H9 (cell line): ENCODE measurements at regions not wholly inside any gene's neighbourhood (a gene's known extent, or its start where the extent isn't known, plus 50 kb on each side); places are given as distances from the start of the nearest gene placed in this dataset.

Source experiments
- DNase-seq: peaks from one replicate; pipeline ENCODE4 v3.0.0-alpha.2; 2017
- H2AFZ ChIP-seq: one replicate; pipeline ENCODE4 v1.6.1; 2013; ENCODE audit warnings: mild to moderate bottlenecking, low read length, control low read depth, moderate library complexity
- H2AK5ac ChIP-seq: 2 replicates; pipeline ENCODE4 v1.6.1; 2013; ENCODE audit warnings: low read length, control low read depth, mixed read lengths; ENCODE audit not compliant: insufficient read length
- H2BK120ac ChIP-seq: one replicate; pipeline ENCODE4 v1.6.1; 2013; ENCODE audit warnings: low read depth, mild to moderate bottlenecking, low read length, control low read depth, inconsistent platforms; ENCODE audit not compliant: poor library complexity, severe bottlenecking
- H2BK12ac ChIP-seq: 2 replicates; pipeline ENCODE4 v1.6.1; 2013; ENCODE audit warnings: low read length, control low read depth, mixed read lengths, low read depth; ENCODE audit not compliant: insufficient read length
- H2BK15ac ChIP-seq: 2 replicates; pipeline ENCODE4 v1.6.1; 2013; ENCODE audit warnings: low read depth, low read length, control low read depth
- H2BK20ac ChIP-seq: one replicate; pipeline ENCODE4 v1.6.1; 2013; ENCODE audit warnings: low read depth, mild to moderate bottlenecking, low read length, control low read depth, inconsistent platforms; ENCODE audit not compliant: poor library complexity, severe bottlenecking
- H2BK5ac ChIP-seq: 2 replicates; pipeline ENCODE4 v1.6.1; 2013; ENCODE audit warnings: low read length, control low read depth, mixed read lengths; ENCODE audit not compliant: insufficient read length
- H3K14ac ChIP-seq: 2 replicates; pipeline ENCODE4 v1.6.1; 2013; ENCODE audit warnings: low read length, control low read depth; ENCODE audit not compliant: insufficient read depth
- H3K18ac ChIP-seq: 2 replicates; pipeline ENCODE4 v1.6.1; 2013; ENCODE audit warnings: low read depth, mild to moderate bottlenecking, mixed read lengths, low read length, control low read depth; ENCODE audit not compliant: insufficient read length
- H3K23ac ChIP-seq: 2 replicates; pipeline ENCODE4 v1.6.1; 2013; ENCODE audit warnings: low read length, control low read depth, mixed read lengths, low read depth; ENCODE audit not compliant: insufficient read length
- H3K23me2 ChIP-seq: 2 replicates; pipeline ENCODE4 v1.6.1; 2013; ENCODE audit warnings: low read depth, mild to moderate bottlenecking, mixed read lengths, low read length, control low read depth; ENCODE audit not compliant: insufficient read length, poor library complexity, severe bottlenecking
- H3K27ac ChIP-seq: 2 replicates; pipeline ENCODE4 v1.5.1; 2013; ENCODE audit warnings: low read length, control low read depth, mixed read lengths, low read depth; ENCODE audit not compliant: insufficient read length
- H3K27me3 ChIP-seq: 2 replicates; pipeline ENCODE4 v1.6.1; 2013; ENCODE audit warnings: low read length, control low read depth, inconsistent platforms; ENCODE audit not compliant: insufficient read depth
- H3K4ac ChIP-seq: 2 replicates; pipeline ENCODE4 v1.6.1; 2013; ENCODE audit warnings: low read depth, mild to moderate bottlenecking, control low read depth, inconsistent platforms, low read length, moderate library complexity
- H3K4me1 ChIP-seq: 2 replicates; pipeline ENCODE4 v1.6.1; 2013; ENCODE audit warnings: low read length, control low read depth, inconsistent platforms; ENCODE audit not compliant: insufficient read depth
- H3K4me2 ChIP-seq: 2 replicates; pipeline ENCODE4 v1.6.1; 2013; ENCODE audit warnings: low read length, control low read depth, mixed read lengths; ENCODE audit not compliant: insufficient read length, insufficient read depth
- H3K56ac ChIP-seq: 2 replicates; pipeline ENCODE4 v1.6.1; 2013; ENCODE audit warnings: low read depth, mild to moderate bottlenecking, mixed read lengths, low read length, control low read depth; ENCODE audit not compliant: insufficient read length
- H3K79me1 ChIP-seq: 2 replicates; pipeline ENCODE4 v1.6.1; 2013; ENCODE audit warnings: low read depth, mild to moderate bottlenecking, moderate library complexity, low read length, control low read depth, inconsistent platforms; ENCODE audit not compliant: insufficient read depth, poor library complexity, severe bottlenecking
- H3K79me2 ChIP-seq: 2 replicates; pipeline ENCODE4 v1.6.1; 2013; ENCODE audit warnings: low read length, control low read depth, inconsistent platforms; ENCODE audit not compliant: insufficient read depth
- H3K9ac ChIP-seq: 2 replicates; pipeline ENCODE4 v1.6.1; 2013; ENCODE audit warnings: low read length, control low read depth, mixed read lengths; ENCODE audit not compliant: insufficient read length; ENCODE audit errors: extremely low read depth
- H3K9me3 ChIP-seq: one replicate; pipeline ENCODE4 v1.6.1; 2013; ENCODE audit warnings: low read depth, low read length, inconsistent platforms; ENCODE audit not compliant: control insufficient read depth
- H3T11ph ChIP-seq: one replicate; pipeline ENCODE4 v1.6.1; 2013; ENCODE audit warnings: mild to moderate bottlenecking, low read length, control low read depth, inconsistent platforms
- H4K20me1 ChIP-seq: one replicate; pipeline ENCODE4 v1.6.1; 2013; ENCODE audit not compliant: control insufficient read depth, insufficient read length, insufficient read depth
- H4K5ac ChIP-seq: 2 replicates; pipeline ENCODE4 v1.6.1; 2013; ENCODE audit warnings: low read depth, mild to moderate bottlenecking, mixed read lengths, low read length, control low read depth; ENCODE audit not compliant: insufficient read length
- H4K8ac ChIP-seq: replicated peaks from 2 replicates; pipeline ENCODE4 v1.6.1; 2013; ENCODE audit warnings: low read length, control low read depth, mixed read lengths, low read depth; ENCODE audit not compliant: insufficient read length
- H4K91ac ChIP-seq: 2 replicates; pipeline ENCODE4 v1.6.1; 2013; ENCODE audit warnings: low read depth, mild to moderate bottlenecking, moderate library complexity, mixed read lengths, low read length, control low read depth; ENCODE audit not compliant: insufficient read length
- H3K27ac Mint-ChIP-seq, 3 experiments: 2 replicates in 2 of 3; 3 replicates in 1 of 3; pipeline ENCODE4 v1.8.0; 2020 to 2021; ENCODE audit warnings: mixed read lengths in 3 of 3, mild to moderate bottlenecking in 1 of 3, moderate library complexity in 1 of 3
- H3K27me3 Mint-ChIP-seq: 2 replicates; pipeline ENCODE4 v1.8.0; 2021; ENCODE audit warnings: low read depth, mild to moderate bottlenecking, moderate library complexity, mixed read lengths
- H3K36me3 Mint-ChIP-seq, 3 experiments: 2 replicates in 2 of 3; 3 replicates in 1 of 3; pipeline ENCODE4 v1.8.0; 2020 to 2021; ENCODE audit warnings: low read depth in 3 of 3, mixed read lengths in 3 of 3; ENCODE audit not compliant: insufficient read depth in 1 of 3
- H3K4me1 Mint-ChIP-seq, 2 experiments: 2 replicates each; pipeline ENCODE4 v1.8.0; 2020; ENCODE audit warnings: mixed read lengths in 2 of 2
- H3K4me3 Mint-ChIP-seq, 2 experiments: 2 replicates in 1 of 2; 3 replicates in 1 of 2; pipeline ENCODE4 v1.8.0; 2020 to 2021; ENCODE audit warnings: mild to moderate bottlenecking in 2 of 2, mixed read lengths in 2 of 2, moderate library complexity in 1 of 2
- H3K9me3 Mint-ChIP-seq, 2 experiments: 2 replicates in 1 of 2; 3 replicates in 1 of 2; pipeline ENCODE4 v1.8.0; 2020; ENCODE audit warnings: mild to moderate bottlenecking in 2 of 2, mixed read lengths in 2 of 2, moderate library complexity in 1 of 2
- WGBS: extraction: QIAGEN DNeasy Blood & Tissue Kit; methylation state at CpG from one replicate; pipeline ENCODE4 v1.1.7; 2013; ENCODE audit warnings: missing lambda C conversion rate, low lambda C conversion rate, mixed read lengths; ENCODE audit not compliant: insufficient read length; ENCODE audit errors: extremely low coverage; 5-methylcytosine and 5-hydroxymethylcytosine counted together
- TF ChIP-seq, protein P1 (sequence below): fragments of 200-600 bp; sonication (generic); conservative IDR thresholded peaks from 3 replicates; pipeline ENCODE4 v1.8.0; 2021; ENCODE audit warnings: antibody characterized with exemption, mild to moderate bottlenecking

DNA sequence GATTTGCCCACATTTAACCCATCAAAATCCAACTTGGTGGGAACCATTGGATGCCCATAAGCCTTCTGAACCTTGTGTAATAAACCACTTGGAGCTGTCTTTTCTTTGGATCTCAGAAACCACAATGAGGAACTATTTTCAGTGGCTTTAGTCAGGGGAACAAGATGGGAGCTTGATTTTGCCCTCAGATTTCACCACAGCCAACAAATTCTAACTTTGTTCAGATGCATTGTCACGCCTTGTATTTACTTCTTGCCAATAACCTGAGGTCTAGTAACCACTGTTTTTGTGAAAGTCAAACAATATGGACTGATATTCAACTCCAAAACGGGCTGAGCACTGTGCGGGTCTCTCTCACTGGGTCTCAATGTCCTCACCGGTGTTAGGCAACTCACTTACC is 508.2 kb downstream of the TNS1 start:
- Histone ChIP-seq H4K91ac (no peak overlapping the region), H3K79me2 (no peaks in the 10 kb centered on the region), H4K20me1 (no peaks in the 10 kb centered on the region), H2AFZ (no peak overlapping the region), H3K23ac (no peak overlapping the region), H4K8ac (no peak overlapping the region), H3K14ac (no peak overlapping the region), H2BK20ac (no peak overlapping the region), H3K9me3 (no peaks in the 10 kb centered on the region), H2BK120ac (no peak overlapping the region), H3K56ac (no peak overlapping the region), H3K4me1 (no peaks in the 10 kb centered on the region), H3K23me2 (no peaks in the 10 kb centered on the region), H3K4me2 (no peak overlapping the region), H2BK12ac (no peak overlapping the region), H3T11ph (no peak overlapping the region), H3K79me1 (no peaks in the 10 kb centered on the region), H3K27ac (no peak overlapping the region), H3K18ac (no peak overlapping the region), H4K5ac (no peak overlapping the region), H3K9ac (no peak overlapping the region), H2BK5ac (no peak overlapping the region), H2BK15ac (no peak overlapping the region), H2AK5ac (no peak overlapping the region), H3K27me3 (no peaks in the 10 kb centered on the region), H3K4ac (no peak overlapping the region)
- Mint-ChIP-seq H3K4me3 (no peak overlapping the region), H3K9me3 (no peaks in the 10 kb centered on the region; a peak in 1 of 5 replicates), H3K4me1 (peaks cover 3 to 4% of the 10 kb centered on the region in 2 experiments), H3K36me3 (no peaks in the 10 kb centered on the region), H3K27me3 (peaks cover 15% of the 10 kb centered on the region), H3K27ac (peak overlapping the region in 1 of 3 experiments; percentile 18; a peak in 1 of 7 replicates)
- TF ChIP-seq, protein P1, sequence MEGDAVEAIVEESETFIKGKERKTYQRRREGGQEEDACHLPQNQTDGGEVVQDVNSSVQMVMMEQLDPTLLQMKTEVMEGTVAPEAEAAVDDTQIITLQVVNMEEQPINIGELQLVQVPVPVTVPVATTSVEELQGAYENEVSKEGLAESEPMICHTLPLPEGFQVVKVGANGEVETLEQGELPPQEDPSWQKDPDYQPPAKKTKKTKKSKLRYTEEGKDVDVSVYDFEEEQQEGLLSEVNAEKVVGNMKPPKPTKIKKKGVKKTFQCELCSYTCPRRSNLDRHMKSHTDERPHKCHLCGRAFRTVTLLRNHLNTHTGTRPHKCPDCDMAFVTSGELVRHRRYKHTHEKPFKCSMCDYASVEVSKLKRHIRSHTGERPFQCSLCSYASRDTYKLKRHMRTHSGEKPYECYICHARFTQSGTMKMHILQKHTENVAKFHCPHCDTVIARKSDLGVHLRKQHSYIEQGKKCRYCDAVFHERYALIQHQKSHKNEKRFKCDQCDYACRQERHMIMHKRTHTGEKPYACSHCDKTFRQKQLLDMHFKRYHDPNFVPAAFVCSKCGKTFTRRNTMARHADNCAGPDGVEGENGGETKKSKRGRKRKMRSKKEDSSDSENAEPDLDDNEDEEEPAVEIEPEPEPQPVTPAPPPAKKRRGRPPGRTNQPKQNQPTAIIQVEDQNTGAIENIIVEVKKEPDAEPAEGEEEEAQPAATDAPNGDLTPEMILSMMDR: no peak
- DNase-seq: no peak
- WGBS: no CpG with 5 or more reads among the region's 4 CpGs
